WERI-Rb-1 (cell line): ENCODE measurements at regions not wholly inside any gene's neighbourhood (a gene's known extent, or its start where the extent isn't known, plus 50 kb on each side); places are given as distances from the start of the nearest gene placed in this dataset.

ENCODE experiments used
- DNase-seq: peaks from one replicate; pipeline ENCODE4 v3.0.0-alpha.2; 2020
- H3K27ac ChIP-seq: fragments of 250-450 bp; sonication (Bioruptor Pico); 2 replicates; pipeline ENCODE4 v1.5.1; 2020; ENCODE audit warnings: mild to moderate bottlenecking, moderate library complexity
- H3K27me3 ChIP-seq: fragments of 250-450 bp; sonication (Bioruptor Pico); 2 replicates; pipeline ENCODE4 v1.5.1; 2021; ENCODE audit warnings: mild to moderate bottlenecking, low read depth, moderate library complexity; ENCODE audit not compliant: insufficient read depth, severe bottlenecking
- H3K36me3 ChIP-seq: fragments of 250-450 bp; sonication (Bioruptor Pico); 2 replicates; pipeline ENCODE4 v1.5.1; 2020; ENCODE audit warnings: mild to moderate bottlenecking, moderate library complexity
- H3K4me3 ChIP-seq: 2 replicates; pipeline ENCODE4 v1.5.1; 2011; ENCODE audit warnings: low read depth, mild to moderate bottlenecking, control low read depth, low read length
- H3K9me3 ChIP-seq: fragments of 250-450 bp; sonication (Bioruptor Pico); 2 replicates; pipeline ENCODE4 v1.5.1; 2021; ENCODE audit warnings: mild to moderate bottlenecking, moderate library complexity; ENCODE audit not compliant: severe bottlenecking
- CTCF ChIP-seq: IDR thresholded peaks from 2 replicates; pipeline ENCODE4 v1.5.1; 2011; ENCODE audit warnings: low read depth, mild to moderate bottlenecking, control low read depth, inconsistent platforms, low read length

GRCh38 chr14:100669011-100669412 lies 57.7 kb upstream of the DLK1 start:
- TF ChIP-seq CTCF: no peak
- Histone ChIP-seq H3K36me3 (no peaks in the 10 kb centered on the region), H3K9me3 (no peaks in the 10 kb centered on the region), H3K4me3 (no peak overlapping the region), H3K27me3 (peaks cover 3% of the 10 kb centered on the region), H3K27ac (no peak overlapping the region)
- DNase-seq: no peak

GRCh38 chr14:100669468-100669867 lies 57.2 kb upstream of the DLK1 start:
- Histone ChIP-seq H3K36me3 (no peaks in the 10 kb centered on the region), H3K9me3 (no peaks in the 10 kb centered on the region), H3K27me3 (peaks cover 3% of the 10 kb centered on the region), H3K27ac (no peak overlapping the region), H3K4me3 (no peak overlapping the region)
- DNase-seq: no peak
- TF ChIP-seq CTCF: no peak

- H3K36me3 ChIP-seq: no peaks in the 10 kb centered on the region
- no peak overlapping the region for H3K27ac ChIP-seq
- TF ChIP-seq CTCF: no peak
- H3K4me3 ChIP-seq: no peak overlapping the region
- DNase-seq: no peak
- peaks cover 3% of the 10 kb centered on the region for H3K27me3 ChIP-seq
- H3K9me3 ChIP-seq: no peaks in the 10 kb centered on the region
Measured at GRCh38 chr14:100670017-100670752, 56.5 kb upstream of the DLK1 start.

- Histone ChIP-seq H3K9me3 (no peaks in the 10 kb centered on the region), H3K4me3 (no peak overlapping the region), H3K36me3 (no peaks in the 10 kb centered on the region), H3K27ac (no peak overlapping the region), H3K27me3 (peaks cover 3% of the 10 kb centered on the region)
- DNase-seq: no peak
- TF ChIP-seq CTCF: no peak
Measured at GRCh38 chr14:100670753-100671049, 56.0 kb upstream of the DLK1 start.

- H3K27me3 ChIP-seq: no peaks in the 10 kb centered on the region
- no peak overlapping the region for H3K4me3 ChIP-seq
- H3K27ac ChIP-seq: no peak overlapping the region
- H3K9me3 ChIP-seq: no peaks in the 10 kb centered on the region
- TF ChIP-seq CTCF: no peak
- no peaks in the 10 kb centered on the region for H3K36me3 ChIP-seq
- no peak for DNase-seq
Measured at GRCh38 chr14:100671386-100671901, 55.2 kb upstream of the DLK1 start.

- TF ChIP-seq CTCF: no peak
- Histone ChIP-seq H3K36me3 (no peaks in the 10 kb centered on the region), H3K27me3 (no peaks in the 10 kb centered on the region), H3K4me3 (no peak overlapping the region), H3K27ac (no peak overlapping the region), H3K9me3 (no peaks in the 10 kb centered on the region)
- no peak for DNase-seq
Measured at GRCh38 chr14:100671906-100672305, 54.8 kb upstream of the DLK1 start.
